ENCODE measurements at regions not wholly inside any gene's neighbourhood (a gene's known extent, or its start where the extent isn't known, plus 50 kb on each side); places are given as distances from the start of the nearest gene placed in this dataset.

GRCh38 chr6:6790393-6790792 lies 201.9 kb downstream of the LY86 start (continued):
- TF ChIP-seq RCOR1 (IDR thresholded peaks at IDR 0.05; ENCODE audit: borderline replicate concordance in 1 of 2, low read depth in 2 of 2, low read length in 2 of 2): 0 out of 4 replicates have a peak, but pooled peaks of 1 of the 2 experiments have one; percentile 14
- no peak for TF ChIP-seq KDM5B (IDR thresholded peaks at IDR 0.05; ENCODE audit: insufficient replicate concordance, low read depth, low read length)
- TF ChIP-seq CBFA2T3 (IDR thresholded peaks at IDR 0.05): peak; percentile 59
- TF ChIP-seq KLF6 (CRISPR knock-in tag; IDR thresholded peaks at IDR 0.05; ENCODE audit: borderline replicate concordance): 0 out of 2 replicates have a peak, but pooled peaks have one; percentile 16
- no peak for TF ChIP-seq MIER1 (IDR thresholded peaks at IDR 0.05; ENCODE audit: low read depth)
- no peak for TF ChIP-seq DACH1 (IDR thresholded peaks at IDR 0.05; ENCODE audit: partially characterized antibody)
- TF ChIP-seq NCOR1 (IDR thresholded peaks at IDR 0.05): peak; percentile 59
- TF ChIP-seq STAT5B (CRISPR knock-in tag; IDR thresholded peaks at IDR 0.05): no peak
- no peak for TF ChIP-seq MAX (CRISPR knock-in tag; IDR thresholded peaks at IDR 0.05)
- TF ChIP-seq ATF3 (IDR thresholded peaks at IDR 0.05): peak; percentile 63
- no peak for TF ChIP-seq ATF3 (CRISPR knock-in tag; conservative IDR thresholded peaks at IDR 0.05)
- no peak for TF ChIP-seq ZNF77 (CRISPR knock-in tag; IDR thresholded peaks at IDR 0.05)
- TF ChIP-seq PTTG1 (tag; IDR thresholded peaks at IDR 0.05; ENCODE audit: low read depth): no peak
- no peak for TF ChIP-seq ZNF780A (CRISPR knock-in tag; IDR thresholded peaks at IDR 0.05)
- peak; percentile 92 for TF ChIP-seq CEBPG (CRISPR knock-in tag; IDR thresholded peaks at IDR 0.05)
- peak; percentile 46 to 93; a peak in 3 of 4 replicates for TF ChIP-seq CEBPG (tag; conservative IDR thresholded peaks at IDR 0.05 in 1 of 2, IDR thresholded peaks at IDR 0.05 in 1 of 2)
- TF ChIP-seq CBX2 (IDR thresholded peaks at IDR 0.05; ENCODE audit: insufficient read depth, low read length, poor library complexity, severe bottlenecking): no peak
- peak in 1 of 2 experiments; percentile 30; a peak in 2 of 4 replicates for TF ChIP-seq TRIM24 (IDR thresholded peaks at IDR 0.05)
- TF ChIP-seq SIRT6 (IDR thresholded peaks at IDR 0.05; ENCODE audit: low read depth, low read length): no peak
- TF ChIP-seq MEF2D (tag; conservative IDR thresholded peaks at IDR 0.05; ENCODE audit: low read depth): 0 out of 2 replicates have a peak, but pooled peaks have one; percentile 3
- TF ChIP-seq ATF4 (CRISPR knock-in tag; IDR thresholded peaks at IDR 0.05): peak; percentile 77
- TF ChIP-seq ZBTB49 (CRISPR knock-in tag; IDR thresholded peaks at IDR 0.05; ENCODE audit: borderline replicate concordance): no peak
- peak; percentile 53 for TF ChIP-seq TCF3 (CRISPR knock-in tag; IDR thresholded peaks at IDR 0.05)
- TF ChIP-seq RBM14 (IDR thresholded peaks at IDR 0.05; ENCODE audit: borderline replicate concordance, insufficient read depth, low read depth, low read length): no peak
- peak; percentile 29; the same call in 1 of the 2 replicates for TF ChIP-seq ARID1B (IDR thresholded peaks at IDR 0.05)
- TF ChIP-seq ZNF140 (CRISPR knock-in tag; IDR thresholded peaks at IDR 0.05): no peak
- peak; percentile 13; the same call in 1 of the 2 replicates for TF ChIP-seq TAL1 (IDR thresholded peaks at IDR 0.05)
- TF ChIP-seq OTX1 (CRISPR knock-in tag; IDR thresholded peaks at IDR 0.05): no peak

All from K562 (cell line).